NCI-H146 treated with DMSO at 0.1 percent for 48 hours (cell line): ENCODE measurements at regions not wholly inside any gene's neighbourhood (a gene's known extent, or its start where the extent isn't known, plus 50 kb on each side); places are given as distances from the start of the nearest gene placed in this dataset.
"Not testable (repeated sequence)": the region's sequence is repeated elsewhere in the genome, so short reads cannot be mapped to it uniquely, and the experiment has no call there.

Experiments
- DNase-seq: peaks from one replicate; lab custom pipeline; 2025; ENCODE audit not compliant: unreplicated experiment; lab: John Stamatoyannopoulos, UW

- DNase-seq: no peak
Observed at GRCh38 chr10:4249841-4250586, 465.0 kb upstream of the KLF6 start.

DNA sequence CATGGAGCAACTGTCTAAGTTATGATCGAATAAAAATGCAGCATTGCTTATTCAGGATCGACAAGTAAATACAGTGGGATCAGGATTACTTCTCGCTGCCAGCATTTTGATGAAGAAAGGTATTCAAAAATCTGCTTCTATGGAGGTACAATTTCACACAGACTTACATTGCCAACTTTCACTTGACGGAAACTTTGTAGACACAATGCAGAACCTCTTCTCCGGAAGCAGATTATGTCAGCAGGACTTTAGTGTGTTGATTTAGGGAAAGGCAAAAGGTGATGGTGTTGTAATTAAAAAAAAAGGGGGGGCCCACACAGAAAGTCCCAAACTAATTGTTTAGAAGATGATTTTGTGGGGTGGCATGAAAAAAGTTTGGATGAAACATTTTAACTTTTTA lies 462.4 kb upstream of the KLF6 start:
- DNase-seq: no peak

DNA sequence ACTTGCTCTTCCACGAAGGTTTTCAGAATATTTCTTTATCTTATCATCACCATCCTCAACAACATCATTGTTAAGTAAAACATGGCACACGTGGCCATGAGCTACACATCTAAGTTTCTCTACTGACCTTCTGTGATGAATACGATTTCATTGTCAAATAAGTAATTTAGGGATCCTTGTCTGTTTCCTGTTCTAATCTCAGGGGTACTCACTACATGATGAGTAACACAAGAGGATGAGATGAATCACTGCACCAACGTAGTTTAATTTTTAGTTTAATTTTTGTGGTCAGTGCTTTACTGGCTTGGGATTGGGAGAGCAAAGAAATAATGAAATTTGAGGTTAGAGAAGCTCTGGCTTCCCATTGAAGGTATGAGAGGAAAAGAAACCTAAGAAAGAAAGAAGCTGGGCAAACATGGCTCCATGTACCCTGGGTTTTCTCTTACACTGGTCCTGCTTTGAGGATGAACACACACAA lies 461.9 kb upstream of the KLF6 start:
- no peak for DNase-seq

GRCh38 chr10:4243651-4244050 lies 458.6 kb upstream of the KLF6 start:
- DNase-seq: no peak

GRCh38 chr10:4243169-4243568 lies 458.2 kb upstream of the KLF6 start:
- DNase-seq: no peak

- DNase-seq: no peak
Observed at GRCh38 chr10:4242561-4243035, 457.6 kb upstream of the KLF6 start.

DNA sequence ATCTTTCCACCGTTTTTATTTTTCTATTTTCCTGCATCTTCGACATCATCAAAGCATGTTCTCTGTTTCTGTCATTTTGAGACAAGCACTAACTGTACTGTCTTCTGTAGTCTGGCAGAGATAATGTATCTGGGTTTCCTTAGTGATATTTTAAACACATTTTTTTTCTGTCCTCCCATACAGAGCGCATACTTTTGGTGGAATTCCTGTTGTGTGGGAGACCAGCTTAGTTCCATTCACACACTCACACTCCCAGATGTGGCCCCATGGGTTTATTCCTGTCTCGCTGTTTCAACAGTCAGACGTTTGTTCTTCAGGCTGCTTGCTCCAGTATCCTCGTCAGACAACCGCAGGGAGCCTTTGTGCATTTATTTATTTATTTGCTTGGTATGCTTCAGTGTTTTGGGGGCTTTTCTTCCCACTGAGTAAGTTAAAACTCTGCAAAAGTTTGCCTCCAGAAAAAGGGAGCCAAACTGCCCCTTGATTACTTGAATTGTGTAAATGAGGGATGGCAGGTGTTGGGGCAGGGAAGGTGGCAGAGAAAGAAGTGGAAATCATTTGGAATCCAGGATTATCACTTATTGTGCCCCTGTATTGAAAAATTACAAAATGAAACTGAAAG lies 456.8 kb upstream of the KLF6 start:
- DNase-seq: no peak

DNA sequence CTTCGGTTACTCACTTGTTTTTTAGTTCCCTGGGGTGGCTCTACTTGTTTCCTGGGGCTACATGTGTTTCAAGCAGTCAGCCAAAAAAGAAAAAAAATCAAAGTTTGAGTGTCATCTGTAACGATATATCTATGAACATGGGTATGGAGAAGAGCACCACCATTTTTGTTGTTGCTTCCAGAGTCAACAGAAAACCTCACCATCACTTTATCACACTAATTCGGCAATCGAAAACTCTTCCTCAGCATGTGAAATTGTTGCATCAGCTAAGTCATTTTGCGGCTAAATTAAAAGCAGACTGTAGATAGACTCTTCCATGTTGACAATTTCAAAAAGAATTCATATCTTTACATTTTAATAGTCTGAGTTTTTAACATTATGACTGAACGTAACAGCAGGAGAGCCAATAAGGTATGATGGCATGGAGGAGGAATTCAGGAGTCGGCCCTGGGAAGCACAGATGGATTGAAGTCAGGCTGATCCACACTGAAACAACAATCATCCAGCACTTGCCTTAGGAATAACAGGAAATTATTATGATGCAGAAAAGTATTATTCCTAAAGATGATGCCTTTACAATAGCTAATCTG lies 455.7 kb upstream of the KLF6 start:
- no peak for DNase-seq

GRCh38 chr10:4239186-4239585 lies 454.2 kb upstream of the KLF6 start:
- DNase-seq: no peak

- not testable (repeated sequence) for DNase-seq
Observed at GRCh38 chr10:4236905-4237304, 451.9 kb upstream of the KLF6 start.

GRCh38 chr10:4234661-4235060 lies 449.7 kb upstream of the KLF6 start:
- no peak for DNase-seq

DNA sequence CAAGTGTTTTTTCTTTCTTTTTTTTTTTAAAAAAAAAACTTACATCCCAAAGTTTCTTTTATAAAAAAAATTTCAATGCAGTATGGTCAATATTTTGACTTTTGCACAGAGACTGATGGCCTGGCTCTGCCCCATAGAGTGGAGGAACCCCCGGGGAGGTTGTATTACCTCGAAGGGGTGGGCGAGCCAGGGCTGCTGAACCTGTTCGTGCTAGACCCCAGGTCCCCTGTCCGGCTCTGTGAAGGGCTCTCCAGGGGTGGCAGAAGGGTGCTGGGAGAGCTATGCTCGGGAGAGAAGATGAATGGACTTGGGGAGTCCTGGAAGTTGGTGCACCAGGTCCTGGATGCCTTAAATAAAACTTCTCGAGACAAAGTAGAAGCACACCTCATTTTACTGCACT lies 446.4 kb upstream of the KLF6 start:
- no peak for DNase-seq

- DNase-seq: no peak
Observed at GRCh38 chr10:4230036-4230435, 445.0 kb upstream of the KLF6 start.

GRCh38 chr10:4229106-4229505 lies 444.1 kb upstream of the KLF6 start:
- DNase-seq: no peak

- no peak for DNase-seq
Observed at GRCh38 chr10:4227586-4227985, 442.6 kb upstream of the KLF6 start.

DNA sequence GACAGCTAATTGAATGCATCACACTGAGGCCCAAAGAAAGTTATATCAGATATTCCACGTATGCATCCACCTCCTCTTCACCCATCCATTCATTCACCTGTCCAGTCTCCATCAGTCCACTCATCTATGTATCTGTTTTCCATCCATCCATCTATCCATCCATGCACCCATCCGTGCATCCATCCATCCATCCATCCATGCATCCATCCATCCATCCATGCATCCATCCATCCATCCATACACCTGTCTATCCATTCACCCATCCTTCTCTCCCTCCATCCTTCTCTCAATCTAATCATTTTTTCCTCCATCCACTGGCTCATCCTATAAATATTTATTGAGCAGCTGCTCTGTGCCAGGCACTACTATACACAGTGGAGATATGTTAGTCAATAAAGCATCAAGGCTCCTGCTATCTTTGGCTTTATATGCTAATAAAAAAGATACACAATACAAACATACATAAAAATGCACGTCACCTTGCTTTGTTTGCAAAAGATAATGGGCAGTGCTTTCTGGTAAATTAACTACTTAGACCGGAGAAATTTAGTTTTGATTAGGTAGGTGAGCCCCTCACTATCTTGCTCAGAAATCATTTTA lies 442.0 kb upstream of the KLF6 start:
- no peak for DNase-seq

- DNase-seq: no peak
Observed at GRCh38 chr10:4224178-4224577, 439.2 kb upstream of the KLF6 start.

DNA sequence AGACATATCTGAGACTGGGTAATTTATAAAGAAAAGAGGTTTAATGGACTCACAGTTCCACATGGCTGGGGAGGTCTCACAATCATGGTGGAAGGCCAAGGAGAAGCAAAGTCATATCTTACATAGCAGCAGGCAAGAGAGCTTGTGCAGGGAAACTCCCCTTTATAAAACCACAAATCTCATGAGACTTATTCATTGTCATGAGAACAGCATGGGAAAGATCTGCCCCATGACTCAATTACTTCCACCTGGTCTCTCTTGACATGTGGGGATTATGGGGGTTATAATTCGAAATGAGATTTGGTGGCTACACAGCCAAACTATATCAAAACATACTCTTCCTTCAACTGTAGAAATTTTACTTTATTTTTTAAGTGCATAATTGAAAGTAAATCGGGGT lies 436.3 kb upstream of the KLF6 start:
- DNase-seq: not testable (repeated sequence)

GRCh38 chr10:4219901-4220300 lies 434.9 kb upstream of the KLF6 start:
- DNase-seq: no peak

DNA sequence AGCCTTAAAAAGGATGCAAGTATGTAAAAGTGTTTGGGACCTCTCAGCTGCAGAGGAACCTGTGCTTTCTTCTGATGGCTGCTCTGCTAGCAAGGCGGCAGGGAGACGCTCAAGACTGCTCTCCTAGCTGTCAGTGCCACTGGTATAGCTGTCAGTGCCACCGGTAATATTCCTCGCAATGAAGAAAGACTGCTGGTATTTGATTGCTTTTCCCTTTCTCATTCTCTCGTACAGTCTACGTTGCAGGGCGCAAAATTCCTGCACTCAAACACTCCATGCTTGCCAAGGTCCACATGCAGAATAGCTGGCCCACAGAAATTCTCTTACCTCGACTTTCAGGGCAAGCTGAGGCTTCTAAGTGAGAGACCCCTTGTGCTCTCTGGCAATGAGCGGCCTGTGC lies 432.6 kb upstream of the KLF6 start:
- no peak for DNase-seq

- no peak for DNase-seq
Observed at GRCh38 chr10:4217187-4217586, 432.2 kb upstream of the KLF6 start.

GRCh38 chr10:4216726-4217125 lies 431.7 kb upstream of the KLF6 start:
- DNase-seq: no peak
